ENCODE measurements at regions not wholly inside any gene's neighbourhood (a gene's known extent, or its start where the extent isn't known, plus 50 kb on each side); places are given as distances from the start of the nearest gene placed in this dataset.

- DNase-seq (ENCODE audit: low spot score): no peak
- in situ Hi-C loops (cut with MboI; ENCODE audit: low pct_unique_long_range_greater_than_20kb, low sequenced_read_pairs, unreplicated experiment): no loop called here
- no peak for TF ChIP-seq CTCF (IDR thresholded peaks at IDR 0.05; ENCODE audit: extremely low read depth, insufficient read depth, missing control alignments)
These were observed 171.6 kb upstream of the CITED2 start for GRCh38 chr6:139546106-139546472.

- no peak for DNase-seq (ENCODE audit: low spot score)
- in situ Hi-C loops (cut with MboI; ENCODE audit: low pct_unique_long_range_greater_than_20kb, low sequenced_read_pairs, unreplicated experiment): no loop called here
- no peak for TF ChIP-seq CTCF (IDR thresholded peaks at IDR 0.05; ENCODE audit: extremely low read depth, insufficient read depth, missing control alignments)
These were observed 171.0 kb upstream of the CITED2 start for GRCh38 chr6:139545206-139546105.

GRCh38 chr6:139544701-139545057 is 170.2 kb upstream of the CITED2 start:
- no peak for DNase-seq (ENCODE audit: low spot score)
- no peak for TF ChIP-seq CTCF (IDR thresholded peaks at IDR 0.05; ENCODE audit: extremely low read depth, insufficient read depth, missing control alignments)
- in situ Hi-C loops (cut with MboI; ENCODE audit: low pct_unique_long_range_greater_than_20kb, low sequenced_read_pairs, unreplicated experiment): no loop called here

GRCh38 chr6:139542351-139542750 is 167.9 kb upstream of the CITED2 start:
- in situ Hi-C loops (cut with MboI; ENCODE audit: low pct_unique_long_range_greater_than_20kb, low sequenced_read_pairs, unreplicated experiment): no loop called here
- DNase-seq (ENCODE audit: low spot score): no peak
- no peak for TF ChIP-seq CTCF (IDR thresholded peaks at IDR 0.05; ENCODE audit: extremely low read depth, insufficient read depth, missing control alignments)

GRCh38 chr6:139540894-139541293 is 166.4 kb upstream of the CITED2 start:
- TF ChIP-seq CTCF (IDR thresholded peaks at IDR 0.05; ENCODE audit: extremely low read depth, insufficient read depth, missing control alignments): no peak
- in situ Hi-C loops (cut with MboI; ENCODE audit: low pct_unique_long_range_greater_than_20kb, low sequenced_read_pairs, unreplicated experiment): no loop called here

GRCh38 chr6:139540276-139540675 is 165.8 kb upstream of the CITED2 start:
- no peak for DNase-seq (ENCODE audit: low spot score)
- in situ Hi-C loops (cut with MboI; ENCODE audit: low pct_unique_long_range_greater_than_20kb, low sequenced_read_pairs, unreplicated experiment): no loop called here
- no peak for TF ChIP-seq CTCF (IDR thresholded peaks at IDR 0.05; ENCODE audit: extremely low read depth, insufficient read depth, missing control alignments)

More at GRCh38 chr6:139540894-139541293, 166.4 kb upstream of the CITED2 start:
- DNase-seq (ENCODE audit: low spot score): no peak
